MG63 (cell line): ENCODE measurements at regions not wholly inside any gene's neighbourhood (a gene's known extent, or its start where the extent isn't known, plus 50 kb on each side); places are given as distances from the start of the nearest gene placed in this dataset.

Source experiments
- DNase-seq: peaks from one replicate; pipeline ENCODE4 v3.0.0-alpha.2; 2020
- H3K27me3 ChIP-seq: fragments of 250-450 bp; sonication (Bioruptor Pico); 2 replicates; pipeline ENCODE4 v1.5.1; 2020; ENCODE audit warnings: mild to moderate bottlenecking, moderate library complexity
- H3K36me3 ChIP-seq: fragments of 250-450 bp; sonication (Bioruptor Pico); 2 replicates; pipeline ENCODE4 v1.5.1; 2020; ENCODE audit warnings: mild to moderate bottlenecking, moderate library complexity
- H3K4me3 ChIP-seq: fragments of 250-450 bp; sonication (Bioruptor Pico); 2 replicates; pipeline ENCODE4 v1.5.1; 2020; ENCODE audit warnings: mild to moderate bottlenecking, moderate library complexity
- H3K9me3 ChIP-seq: fragments of 250-450 bp; sonication (Bioruptor Pico); 2 replicates; pipeline ENCODE4 v1.5.1; 2020; ENCODE audit warnings: mild to moderate bottlenecking, moderate library complexity

DNA sequence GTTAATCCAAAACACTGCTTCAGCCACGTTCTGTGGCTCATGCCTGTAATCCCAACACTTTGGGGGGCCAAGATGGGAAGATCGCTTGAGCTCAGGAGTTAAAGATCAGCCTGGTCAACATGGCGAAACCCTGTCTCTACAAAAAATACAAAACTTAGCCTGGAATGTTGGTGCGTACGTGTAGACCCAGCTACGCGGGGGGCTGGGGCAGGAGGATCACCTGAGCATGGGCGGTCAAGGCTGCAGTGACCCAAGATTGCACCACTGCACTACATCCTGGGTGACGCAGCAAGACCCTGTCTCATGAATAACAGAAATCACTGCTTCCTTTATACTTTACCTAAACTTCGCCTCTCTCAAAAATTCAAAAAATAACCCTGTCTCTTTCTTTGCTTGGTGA lies 1325.0 kb upstream of the CADM2 start:
- Histone ChIP-seq H3K27me3 (no peaks in the 10 kb centered on the region), H3K9me3 (no peaks in the 10 kb centered on the region), H3K36me3 (no peaks in the 10 kb centered on the region), H3K4me3 (no peak overlapping the region)
- no peak for DNase-seq

GRCh38 chr3:83649692-83650091 lies 1309.1 kb upstream of the CADM2 start:
- DNase-seq: no peak
- Histone ChIP-seq H3K27me3 (no peaks in the 10 kb centered on the region), H3K9me3 (no peaks in the 10 kb centered on the region), H3K36me3 (no peaks in the 10 kb centered on the region), H3K4me3 (no peak overlapping the region)

DNA sequence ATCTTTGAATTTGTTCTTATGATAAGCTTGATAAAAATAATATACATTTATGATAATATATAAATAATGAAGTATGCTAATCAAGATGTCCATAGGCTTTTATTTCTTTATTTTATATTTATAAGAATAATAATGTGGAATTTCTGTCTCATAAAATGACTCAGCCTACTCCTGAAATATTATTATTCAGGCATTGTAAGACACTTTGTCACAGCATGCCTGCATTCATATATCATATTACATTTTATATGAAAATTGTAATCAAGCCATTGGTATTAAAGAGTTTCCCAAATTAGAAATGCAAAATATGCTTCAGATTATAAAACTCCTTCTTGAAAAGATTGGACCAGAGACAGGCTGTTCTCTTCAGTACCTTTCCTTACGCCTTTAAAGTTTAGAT lies 1303.7 kb upstream of the CADM2 start:
- Histone ChIP-seq H3K27me3 (no peaks in the 10 kb centered on the region), H3K36me3 (no peaks in the 10 kb centered on the region), H3K9me3 (no peaks in the 10 kb centered on the region), H3K4me3 (no peak overlapping the region)
- DNase-seq: no peak

GRCh38 chr3:83662381-83662960 lies 1296.3 kb upstream of the CADM2 start:
- Histone ChIP-seq H3K36me3 (no peaks in the 10 kb centered on the region), H3K4me3 (no peak overlapping the region), H3K9me3 (no peaks in the 10 kb centered on the region), H3K27me3 (no peaks in the 10 kb centered on the region)
- DNase-seq: no peak

- no peak overlapping the region for H3K4me3 ChIP-seq
- H3K27me3 ChIP-seq: no peaks in the 10 kb centered on the region
- no peaks in the 10 kb centered on the region for H3K9me3 ChIP-seq
- DNase-seq: no peak
- H3K36me3 ChIP-seq: no peaks in the 10 kb centered on the region
Observed at GRCh38 chr3:83670416-83670815, 1288.4 kb upstream of the CADM2 start.

DNA sequence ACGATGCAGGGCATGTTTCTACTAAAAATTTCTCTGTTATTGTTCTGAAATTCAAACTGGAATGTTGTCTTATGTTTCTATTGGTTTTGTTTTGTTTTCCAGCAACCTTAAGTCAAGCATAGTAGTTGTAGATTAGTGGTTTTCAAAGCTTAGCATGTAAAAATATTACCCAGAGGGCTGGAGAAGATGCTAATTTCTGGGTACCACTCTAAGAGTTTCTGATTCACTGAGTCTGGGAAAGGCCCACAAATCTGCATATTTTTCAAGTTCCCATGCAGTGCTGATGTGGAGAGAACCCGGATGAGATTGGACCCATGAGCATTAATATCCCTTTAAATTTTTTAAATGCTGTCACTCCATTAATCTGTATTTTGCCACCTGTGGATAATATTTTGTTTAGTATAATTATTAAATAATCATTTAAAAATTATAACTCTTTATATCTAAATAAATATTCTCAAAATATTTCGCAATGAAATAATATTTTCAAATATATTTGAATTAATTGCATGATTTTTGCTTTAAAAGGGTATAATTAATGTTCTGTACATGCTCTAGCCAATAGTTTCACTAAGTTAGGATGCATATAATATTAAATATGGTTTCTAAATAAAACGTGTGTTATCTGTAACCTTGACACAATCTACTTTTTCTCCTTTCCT lies 1274.7 kb upstream of the CADM2 start:
- H3K4me3 ChIP-seq: no peak overlapping the region
- DNase-seq: no peak
- H3K36me3 ChIP-seq: no peaks in the 10 kb centered on the region
- no peaks in the 10 kb centered on the region for H3K27me3 ChIP-seq
- no peaks in the 10 kb centered on the region for H3K9me3 ChIP-seq

GRCh38 chr3:83706669-83707068 lies 1252.1 kb upstream of the CADM2 start:
- H3K27me3 ChIP-seq: no peaks in the 10 kb centered on the region
- no peaks in the 10 kb centered on the region for H3K36me3 ChIP-seq
- no peak overlapping the region for H3K4me3 ChIP-seq
- H3K9me3 ChIP-seq: no peaks in the 10 kb centered on the region
- DNase-seq: no peak

DNA sequence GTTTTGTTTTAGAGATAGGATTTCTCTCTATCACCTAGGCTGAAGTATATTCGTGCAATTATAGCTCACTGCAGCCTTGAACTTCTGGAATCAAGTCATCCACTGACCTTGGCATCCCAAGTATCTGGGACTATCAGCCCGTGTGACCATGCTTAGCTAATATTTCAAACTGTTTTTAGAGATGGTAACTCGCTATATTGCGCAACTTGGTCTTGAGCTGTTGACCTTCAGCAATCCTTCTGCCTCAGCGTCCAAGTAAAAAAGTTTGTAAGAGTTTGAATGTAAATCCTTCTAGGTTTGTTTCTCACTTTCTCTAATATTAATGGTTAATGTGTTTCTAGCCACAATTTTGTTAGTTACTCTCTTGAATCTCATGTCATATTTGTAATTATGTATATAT lies 1243.5 kb upstream of the CADM2 start:
- no peak for DNase-seq
- Histone ChIP-seq H3K9me3 (no peaks in the 10 kb centered on the region), H3K36me3 (no peaks in the 10 kb centered on the region), H3K4me3 (no peak overlapping the region), H3K27me3 (no peaks in the 10 kb centered on the region)

- Histone ChIP-seq H3K27me3 (no peaks in the 10 kb centered on the region), H3K4me3 (no peak overlapping the region), H3K36me3 (no peaks in the 10 kb centered on the region), H3K9me3 (no peaks in the 10 kb centered on the region)
- no peak for DNase-seq
Observed at GRCh38 chr3:83729576-83729975, 1229.2 kb upstream of the CADM2 start.

DNA sequence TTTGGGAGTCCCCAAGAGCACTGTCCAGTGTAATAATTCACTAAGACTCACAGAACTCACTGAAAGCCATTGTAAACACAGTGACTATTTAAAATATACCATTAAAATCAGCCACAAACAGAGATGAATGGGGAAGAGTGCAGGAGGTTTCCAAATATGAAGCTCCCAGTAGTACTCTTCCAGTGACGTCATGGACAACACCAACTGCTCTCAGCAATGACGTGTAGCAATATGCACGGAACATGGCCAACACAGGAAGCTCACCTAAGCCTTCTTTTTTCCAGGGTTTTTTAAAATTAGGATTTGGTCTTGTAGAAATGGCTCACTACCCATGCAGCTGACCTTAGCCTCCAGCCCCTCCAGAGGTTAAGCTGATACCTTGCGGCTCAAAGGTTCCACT lies 1224.1 kb upstream of the CADM2 start:
- H3K36me3 ChIP-seq: no peaks in the 10 kb centered on the region

DNA sequence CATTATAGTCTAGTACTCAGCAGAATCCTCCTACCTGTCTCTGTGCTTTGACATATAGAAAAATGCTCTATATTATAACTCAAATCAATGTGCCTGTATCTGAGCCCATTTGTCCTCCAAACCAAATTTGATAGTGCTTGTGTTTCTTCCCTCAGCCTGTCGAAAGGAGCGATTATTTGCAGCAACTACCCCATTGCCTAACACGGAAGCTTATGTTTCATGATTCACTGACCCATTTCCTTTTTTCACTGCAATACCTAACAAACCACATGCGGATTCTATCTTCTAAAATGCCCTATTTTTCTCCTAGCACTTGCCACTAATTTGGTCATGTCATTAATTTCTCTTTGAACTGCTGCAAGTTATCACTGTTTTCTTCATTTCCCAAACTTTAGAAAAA lies 1220.6 kb upstream of the CADM2 start:
- H3K36me3 ChIP-seq: no peaks in the 10 kb centered on the region
- no peak overlapping the region for H3K4me3 ChIP-seq
- DNase-seq: no peak
- no peaks in the 10 kb centered on the region for H3K9me3 ChIP-seq
- no peaks in the 10 kb centered on the region for H3K27me3 ChIP-seq

More for the DNA sequence above, 1224.1 kb upstream of the CADM2 start:
- Histone ChIP-seq H3K9me3 (no peaks in the 10 kb centered on the region), H3K27me3 (no peaks in the 10 kb centered on the region), H3K4me3 (no peak overlapping the region)
- DNase-seq: no peak

- Histone ChIP-seq H3K36me3 (no peaks in the 10 kb centered on the region), H3K9me3 (no peaks in the 10 kb centered on the region), H3K4me3 (no peak overlapping the region), H3K27me3 (no peaks in the 10 kb centered on the region)
- no peak for DNase-seq
Observed at GRCh38 chr3:83740504-83740903, 1218.3 kb upstream of the CADM2 start.

DNA sequence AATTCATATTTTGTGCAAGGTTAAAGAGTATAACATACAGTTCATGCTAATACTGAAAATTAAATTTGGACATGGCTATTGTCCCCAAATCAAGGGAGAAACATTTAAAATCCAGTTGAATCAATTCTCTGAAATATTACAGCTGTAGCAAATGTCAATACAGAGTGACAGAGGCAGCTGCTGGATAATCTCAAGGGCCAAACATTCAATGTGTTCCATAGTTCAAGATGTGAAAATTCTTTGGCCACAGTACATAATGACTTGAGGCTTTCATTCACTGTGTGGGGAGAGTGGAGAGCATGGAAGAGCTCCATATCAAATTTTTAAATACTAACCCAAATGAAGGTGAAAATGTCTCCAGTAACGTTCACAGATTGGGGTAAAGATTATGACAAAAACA lies 1192.8 kb upstream of the CADM2 start:
- Histone ChIP-seq H3K36me3 (no peaks in the 10 kb centered on the region), H3K27me3 (no peaks in the 10 kb centered on the region), H3K9me3 (no peaks in the 10 kb centered on the region), H3K4me3 (no peak overlapping the region)
- DNase-seq: no peak

DNA sequence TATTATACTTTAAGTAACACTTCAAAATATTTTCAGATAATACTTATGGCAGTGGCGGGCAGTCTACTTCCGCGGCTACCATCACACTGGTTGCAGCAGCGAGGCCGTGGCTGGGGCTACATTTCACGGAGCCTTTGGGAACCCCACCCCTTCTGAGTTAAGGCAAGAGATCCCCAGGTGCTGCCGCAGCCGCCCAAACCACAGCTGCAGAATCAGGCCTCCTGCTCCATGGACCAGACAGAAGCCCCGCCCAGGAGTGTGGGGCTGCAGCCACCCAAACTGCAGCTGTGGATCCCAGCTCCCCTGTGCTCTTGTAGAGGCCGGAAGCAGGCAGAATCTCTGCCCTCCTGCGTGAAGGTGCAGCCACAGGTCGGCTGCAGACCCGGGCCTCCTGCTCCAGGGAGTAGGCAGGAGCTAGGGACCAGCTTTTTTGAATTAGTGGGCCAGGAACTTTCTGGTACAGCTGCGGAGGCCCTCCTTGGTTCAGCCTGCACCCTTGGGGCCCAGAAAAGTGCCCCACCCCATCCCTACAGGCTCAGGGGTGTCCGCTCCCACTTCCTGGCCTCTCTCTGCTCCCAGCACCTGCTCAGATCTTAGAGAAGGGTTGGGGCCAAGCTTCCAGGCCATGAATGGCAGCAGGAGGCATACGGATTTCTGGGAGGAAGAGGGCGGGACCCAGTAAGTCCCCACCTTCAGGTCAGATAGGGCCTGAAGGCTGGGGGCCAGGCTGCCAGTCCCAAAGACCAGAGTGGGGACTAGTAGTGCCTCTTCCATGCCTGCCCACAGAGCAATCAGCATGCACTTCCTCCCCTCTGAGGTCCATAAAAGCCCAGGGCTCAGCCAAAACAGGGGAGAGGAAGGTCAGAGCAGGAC lies 1188.8 kb upstream of the CADM2 start:
- no peaks in the 10 kb centered on the region for H3K27me3 ChIP-seq
- H3K9me3 ChIP-seq: no peaks in the 10 kb centered on the region
- no peak for DNase-seq

GRCh38 chr3:83770664-83771402 lies 1188.0 kb upstream of the CADM2 start:
- DNase-seq: no peak
- Histone ChIP-seq H3K36me3 (no peaks in the 10 kb centered on the region), H3K9me3 (no peaks in the 10 kb centered on the region), H3K4me3 (no peak overlapping the region), H3K27me3 (no peaks in the 10 kb centered on the region)

More for the DNA sequence above, 1188.8 kb upstream of the CADM2 start:
- Histone ChIP-seq H3K4me3 (no peak overlapping the region), H3K36me3 (no peaks in the 10 kb centered on the region)

DNA sequence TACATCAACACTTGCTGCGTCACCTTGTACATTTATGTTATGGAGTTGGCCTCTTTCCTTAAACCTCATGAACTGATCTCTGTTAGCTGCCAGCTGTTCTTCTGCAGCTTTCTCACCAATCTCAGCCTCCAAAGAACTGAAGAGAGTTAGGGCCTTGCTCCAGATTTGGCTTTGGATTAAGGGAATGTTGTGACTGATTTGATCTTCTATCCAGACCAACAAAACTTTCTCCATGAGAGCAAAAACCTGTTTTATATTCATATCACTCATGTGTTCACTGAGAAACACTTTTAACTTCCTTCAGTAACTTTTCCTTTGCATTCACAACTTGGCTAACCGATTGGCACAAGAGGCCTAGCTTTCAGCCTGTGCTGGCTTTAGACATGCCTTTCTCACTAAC lies 1156.0 kb upstream of the CADM2 start:
- no peaks in the 10 kb centered on the region for H3K36me3 ChIP-seq

DNA sequence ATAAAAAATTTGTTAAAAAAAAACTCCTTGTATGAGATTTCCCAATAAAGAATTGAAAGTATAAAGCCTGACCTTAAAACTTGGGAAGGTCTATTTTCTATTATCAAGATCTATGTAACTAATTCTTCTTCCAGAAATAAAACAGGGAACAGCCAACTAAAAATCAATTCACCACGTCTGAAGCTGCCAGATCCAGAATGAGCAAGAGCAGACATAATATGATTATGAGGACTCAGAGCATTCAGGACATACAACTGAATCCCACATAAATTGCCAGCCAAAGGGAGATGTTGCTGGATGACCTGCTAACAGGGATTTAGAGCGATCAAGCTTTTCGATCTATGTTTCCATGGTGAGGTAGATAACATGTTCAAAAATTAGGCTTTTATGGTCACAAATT lies 1151.3 kb upstream of the CADM2 start:
- DNase-seq: no peak
- Histone ChIP-seq H3K36me3 (no peaks in the 10 kb centered on the region), H3K27me3 (no peaks in the 10 kb centered on the region), H3K9me3 (no peaks in the 10 kb centered on the region), H3K4me3 (no peak overlapping the region)

More for the DNA sequence above, 1156.0 kb upstream of the CADM2 start:
- no peaks in the 10 kb centered on the region for H3K9me3 ChIP-seq
- DNase-seq: no peak
- H3K27me3 ChIP-seq: no peaks in the 10 kb centered on the region
- H3K4me3 ChIP-seq: no peak overlapping the region
